ENCODE measurements at regions not wholly inside any gene's neighbourhood (a gene's known extent, or its start where the extent isn't known, plus 50 kb on each side); places are given as distances from the start of the nearest gene placed in this dataset.

GRCh38 chr5:3736466-3736865, 140.8 kb downstream of the IRX1 start:
- no peak for DNase-seq (ENCODE audit: low read depth in 3 of 3)

GRCh38 chr5:3736926-3737325, 141.3 kb downstream of the IRX1 start:
- DNase-seq (ENCODE audit: low read depth in 3 of 3) = no peak

GRCh38 chr5:3738919-3739318, 143.3 kb downstream of the IRX1 start:
- DNase-seq (ENCODE audit: low read depth in 3 of 3) = no peak

- DNase-seq (ENCODE audit: low read depth in 3 of 3) = no peak
Observed at GRCh38 chr5:3740546-3741373, 145.1 kb downstream of the IRX1 start.

GRCh38 chr5:3741374-3741770, 145.7 kb downstream of the IRX1 start:
- DNase-seq (ENCODE audit: low read depth in 3 of 3) = no peak

GRCh38 chr5:3742750-3743149, 147.1 kb downstream of the IRX1 start:
- DNase-seq (ENCODE audit: low read depth in 3 of 3) = no peak

GRCh38 chr5:3751846-3752245, 156.2 kb downstream of the IRX1 start:
- no peak for DNase-seq (ENCODE audit: low read depth in 3 of 3)

- DNase-seq (ENCODE audit: low read depth in 3 of 3) = no peak
Observed at GRCh38 chr5:3778000-3778550, 182.4 kb downstream of the IRX1 start.

- DNase-seq (ENCODE audit: low read depth in 3 of 3) = no peak
Observed at GRCh38 chr5:3778945-3779344, 183.3 kb downstream of the IRX1 start.

GRCh38 chr5:3780278-3780677, 184.6 kb downstream of the IRX1 start:
- DNase-seq (ENCODE audit: low read depth in 3 of 3) = no peak

- no peak for DNase-seq (ENCODE audit: low read depth in 3 of 3)
Observed at GRCh38 chr5:3780907-3781306, 185.3 kb downstream of the IRX1 start.

GRCh38 chr5:3784854-3785253, 189.2 kb downstream of the IRX1 start:
- DNase-seq (ENCODE audit: low read depth in 3 of 3) = no peak

GRCh38 chr5:3786165-3786564, 190.5 kb downstream of the IRX1 start:
- no peak for DNase-seq (ENCODE audit: low read depth in 3 of 3)

- DNase-seq (ENCODE audit: low read depth in 3 of 3) = no peak
Observed at GRCh38 chr5:3786891-3787430, 191.3 kb downstream of the IRX1 start.

- DNase-seq (ENCODE audit: low read depth in 3 of 3) = no peak
Observed at GRCh38 chr5:3787604-3788003, 192.0 kb downstream of the IRX1 start.

- no peak for DNase-seq (ENCODE audit: low read depth in 3 of 3)
Observed at GRCh38 chr5:3789519-3790193, 194.0 kb downstream of the IRX1 start.

- no peak for DNase-seq (ENCODE audit: low read depth in 3 of 3)
Observed at GRCh38 chr5:3793162-3793561, 197.5 kb downstream of the IRX1 start.

GRCh38 chr5:3794611-3795010, 199.0 kb downstream of the IRX1 start:
- no peak for DNase-seq (ENCODE audit: low read depth in 3 of 3)

GRCh38 chr5:3796736-3797135, 201.1 kb downstream of the IRX1 start:
- no peak for DNase-seq (ENCODE audit: low read depth in 3 of 3)

- DNase-seq (ENCODE audit: low read depth in 3 of 3) = no peak
Observed at GRCh38 chr5:3801967-3802366, 206.3 kb downstream of the IRX1 start.

- no peak for DNase-seq (ENCODE audit: low read depth in 3 of 3)
Observed at GRCh38 chr5:3809455-3809854, 213.8 kb downstream of the IRX1 start.

GRCh38 chr5:3811116-3811515, 215.5 kb downstream of the IRX1 start:
- no peak for DNase-seq (ENCODE audit: low read depth in 3 of 3)

GRCh38 chr5:3818624-3819023, 223.0 kb downstream of the IRX1 start:
- no peak for DNase-seq (ENCODE audit: low read depth in 3 of 3)

Data from stimulated activated CD4-positive, alpha-beta T cell treated with anti-CD3 and anti-CD28 coated beads, TNF-alpha, amount 100 ng/mL, for 4 hours (primary cell).